Esophagus muscularis mucosa (tissue), 4 donors: ENCODE measurements at regions not wholly inside any gene's neighbourhood (a gene's known extent, or its start where the extent isn't known, plus 50 kb on each side); places are given as distances from the start of the nearest gene placed in this dataset.

ENCODE experiments used
- DNase-seq: peaks from one replicate; pipeline ENCODE4 v3.0.0-alpha.2; 2017; ENCODE audit errors: extremely low spot score
- H3K27ac ChIP-seq, 4 donors: fragments of 200-600 bp; sonication (generic); replicated peaks in 1 of 4; 1 replicate in 3 of 4; 2 replicates in 1 of 4; pipeline ENCODE4 v1.5.1; 2016 to 2019; ENCODE audit warnings: mild to moderate bottlenecking in 1 of 4
- H3K27me3 ChIP-seq, 4 donors: fragments of 200-600 bp; sonication (generic); one replicate each; pipeline versions ENCODE4 v1.5.1 to v1.6.0; 2016 to 2019
- H3K36me3 ChIP-seq, 4 donors: fragments of 200-600 bp; sonication (generic); one replicate each; pipeline ENCODE4 v1.5.1; 2016 to 2019
- H3K4me1 ChIP-seq, 4 donors: fragments of 200-600 bp; sonication (generic); one replicate each; pipeline ENCODE4 v1.5.1; 2016 to 2019
- H3K4me3 ChIP-seq, 4 donors: fragments of 200-600 bp; sonication (generic); 1 replicate in 2 of 4; 2 replicates in 2 of 4; pipeline ENCODE4 v1.5.1; 2016 to 2019; ENCODE audit warnings: mild to moderate bottlenecking in 4 of 4, moderate library complexity in 1 of 4
- H3K9me3 ChIP-seq, 4 donors: fragments of 200-600 bp; sonication (generic); 1 replicate in 3 of 4; 2 replicates in 1 of 4; pipeline ENCODE4 v1.5.1; 2016 to 2019
- EP300 ChIP-seq: sonication (generic); formaldehyde crosslinking; IDR thresholded peaks from one replicate; pipeline ENCODE4 v1.6.1; 2017; ENCODE audit warnings: antibody characterized with exemption
- POLR2A ChIP-seq: fragments of 450-650 bp; IDR thresholded peaks from one replicate; pipeline ENCODE4 v1.6.1; 2017; ENCODE audit warnings: antibody characterized with exemption, moderate library complexity, mild to moderate bottlenecking, low read depth
- POLR2AphosphoS5 ChIP-seq, 2 donors: sonication (generic); formaldehyde crosslinking; IDR thresholded peaks; one replicate each; pipeline ENCODE4 v1.6.1; 2017; ENCODE audit warnings: antibody characterized with exemption in 2 of 2
- WGBS: methylation state at CpG from one replicate; pipeline ENCODE4 v1.1.5; 2018; 5-methylcytosine and 5-hydroxymethylcytosine counted together
- intact Hi-C: fragments of 100-400 bp; cut with DNase I; formaldehyde crosslinking; loops from one replicate; pipeline ENCODE4 v1.15.1; 2023
- TF ChIP-seq, protein P1 (sequence below), 3 experiments: fragments of 200-600 bp in 2 of 3; fragments of 450-650 bp in 1 of 3; sonication (generic) in 2 of 3; IDR thresholded peaks; one replicate each; pipeline ENCODE4 v1.5.1; 2017 to 2019; ENCODE audit warnings: antibody characterized with exemption in 3 of 3, mild to moderate bottlenecking in 2 of 3, moderate library complexity in 1 of 3

DNA sequence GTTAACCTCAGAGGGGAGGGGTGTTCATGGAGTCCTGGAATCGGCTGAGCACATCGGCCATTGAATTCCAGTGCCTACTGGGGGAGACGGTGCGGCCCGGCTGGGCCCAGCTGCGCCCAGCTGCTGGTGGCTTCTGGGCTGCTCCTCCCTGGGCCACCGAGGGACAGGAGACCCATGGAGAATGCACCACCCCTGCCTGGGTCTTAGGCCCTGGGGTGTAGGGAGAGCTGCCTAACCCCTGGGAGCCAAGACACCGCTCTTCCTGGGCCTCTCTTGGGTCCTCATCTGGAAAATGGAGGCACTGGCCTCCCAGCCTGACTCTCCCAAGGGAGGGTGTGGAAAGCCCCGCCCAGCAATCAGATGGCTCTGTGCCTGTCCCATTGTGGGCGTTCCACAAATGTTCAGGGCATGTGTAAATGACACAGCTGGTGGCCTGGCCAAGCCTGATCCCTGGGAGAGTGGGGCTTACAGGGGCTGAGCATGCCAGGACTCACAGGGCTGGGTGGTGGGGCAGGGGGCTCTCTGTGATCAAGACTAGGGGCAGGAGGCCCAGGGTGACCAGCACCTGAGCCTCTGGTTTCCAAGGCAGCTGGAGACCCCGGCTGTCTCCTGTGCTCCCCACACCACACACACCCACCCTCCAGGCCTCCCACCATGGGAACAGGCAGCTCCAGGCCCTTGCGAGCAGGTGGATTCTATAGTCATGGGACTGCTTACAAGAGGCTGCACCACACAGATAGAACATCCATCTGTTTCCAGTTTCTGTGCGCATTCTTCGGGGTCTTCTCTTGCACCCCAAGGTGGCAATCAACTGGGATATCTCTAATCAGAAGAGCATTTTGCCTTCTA is 150.9 kb downstream of the URI1 start:
- Histone ChIP-seq H3K4me1 (no peaks in the 10 kb centered on the region), H3K36me3 (no peaks in the 10 kb centered on the region), H3K27ac (no peak overlapping the region), H3K9me3 (no peaks in the 10 kb centered on the region), H3K4me3 (no peak overlapping the region), H3K27me3 (peaks cover 0 to 9% (median 0%) of the 10 kb centered on the region in 4 donors)
- TF ChIP-seq POLR2AphosphoS5 (IDR thresholded peaks at IDR 0.05) (no peak), POLR2A (no peak), EP300 (no peak)
- TF ChIP-seq, protein P1, sequence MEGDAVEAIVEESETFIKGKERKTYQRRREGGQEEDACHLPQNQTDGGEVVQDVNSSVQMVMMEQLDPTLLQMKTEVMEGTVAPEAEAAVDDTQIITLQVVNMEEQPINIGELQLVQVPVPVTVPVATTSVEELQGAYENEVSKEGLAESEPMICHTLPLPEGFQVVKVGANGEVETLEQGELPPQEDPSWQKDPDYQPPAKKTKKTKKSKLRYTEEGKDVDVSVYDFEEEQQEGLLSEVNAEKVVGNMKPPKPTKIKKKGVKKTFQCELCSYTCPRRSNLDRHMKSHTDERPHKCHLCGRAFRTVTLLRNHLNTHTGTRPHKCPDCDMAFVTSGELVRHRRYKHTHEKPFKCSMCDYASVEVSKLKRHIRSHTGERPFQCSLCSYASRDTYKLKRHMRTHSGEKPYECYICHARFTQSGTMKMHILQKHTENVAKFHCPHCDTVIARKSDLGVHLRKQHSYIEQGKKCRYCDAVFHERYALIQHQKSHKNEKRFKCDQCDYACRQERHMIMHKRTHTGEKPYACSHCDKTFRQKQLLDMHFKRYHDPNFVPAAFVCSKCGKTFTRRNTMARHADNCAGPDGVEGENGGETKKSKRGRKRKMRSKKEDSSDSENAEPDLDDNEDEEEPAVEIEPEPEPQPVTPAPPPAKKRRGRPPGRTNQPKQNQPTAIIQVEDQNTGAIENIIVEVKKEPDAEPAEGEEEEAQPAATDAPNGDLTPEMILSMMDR (IDR thresholded peaks at IDR 0.05) = no peak
- 97% methylated on average over 6 of the region's 14 CpGs for whole genome bisulfite sequencing
- DNase-seq = no peak
- intact Hi-C loops = no loop called here

GRCh38 chr19:30093966-30094755 is 152.1 kb downstream of the URI1 start:
- intact Hi-C loops = no loop called here
- H3K4me1 ChIP-seq = no peaks in the 10 kb centered on the region
- no peaks in the 10 kb centered on the region for H3K36me3 ChIP-seq
- TF ChIP-seq, protein P1 (IDR thresholded peaks at IDR 0.05) = no peak
- TF ChIP-seq EP300 (no peak), POLR2AphosphoS5 (IDR thresholded peaks at IDR 0.05) (no peak), POLR2A (no peak)
- 82% methylated on average over 7 of the region's 9 CpGs for WGBS
- H3K27ac ChIP-seq = no peak overlapping the region
- DNase-seq = no peak
- peaks cover 0 to 9% (median 0%) of the 10 kb centered on the region in 4 donors for H3K27me3 ChIP-seq
- no peaks in the 10 kb centered on the region for H3K9me3 ChIP-seq
- no peak overlapping the region for H3K4me3 ChIP-seq

DNA sequence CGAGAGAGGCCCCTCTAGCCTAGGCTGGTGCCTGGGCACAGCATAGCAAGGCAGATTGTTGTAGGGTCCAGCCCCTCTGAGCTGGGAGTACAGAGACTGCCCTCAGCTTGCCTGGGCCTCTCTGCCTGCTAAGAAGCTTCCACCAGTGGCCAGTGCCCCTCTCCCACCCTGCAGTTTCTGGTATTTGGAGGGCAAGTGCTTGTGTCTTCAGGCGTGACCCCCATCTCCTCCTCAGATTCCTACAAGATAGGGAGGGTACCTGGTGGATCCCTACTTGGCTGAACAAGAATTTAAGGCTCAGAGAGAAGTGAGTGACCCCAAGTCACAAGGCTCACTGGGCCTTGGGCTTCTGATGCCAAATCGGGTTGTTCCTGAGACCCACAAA is 152.7 kb downstream of the URI1 start:
- WGBS = 90% methylated on average over 2 of the region's 3 CpGs

GRCh38 chr19:30095171-30095570 is 153.1 kb downstream of the URI1 start:
- H3K9me3 ChIP-seq = no peaks in the 10 kb centered on the region
- no peaks in the 10 kb centered on the region for H3K4me1 ChIP-seq
- intact Hi-C loops = no loop called here
- no peak for TF ChIP-seq POLR2A
- TF ChIP-seq, protein P1 (IDR thresholded peaks at IDR 0.05) = no peak
- no peak for TF ChIP-seq POLR2AphosphoS5 (IDR thresholded peaks at IDR 0.05)
- TF ChIP-seq EP300 = no peak
- no CpG with 5 or more reads among the region's 3 CpGs for WGBS
- no peak for DNase-seq
- no peak overlapping the region for H3K4me3 ChIP-seq
- no peak overlapping the region for H3K27ac ChIP-seq
- H3K36me3 ChIP-seq = no peaks in the 10 kb centered on the region
- peaks cover 0 to 4% (median 0%) of the 10 kb centered on the region in 4 donors for H3K27me3 ChIP-seq

More for the DNA sequence above, 152.7 kb downstream of the URI1 start:
- DNase-seq = no peak
- intact Hi-C loops = no loop called here
- Histone ChIP-seq H3K27ac (no peak overlapping the region), H3K27me3 (peaks cover 0 to 9% (median 0%) of the 10 kb centered on the region in 4 donors), H3K36me3 (no peaks in the 10 kb centered on the region), H3K9me3 (no peaks in the 10 kb centered on the region), H3K4me1 (no peaks in the 10 kb centered on the region), H3K4me3 (no peak overlapping the region)
- TF ChIP-seq EP300 (no peak), POLR2A (no peak), POLR2AphosphoS5 (IDR thresholded peaks at IDR 0.05) (no peak)
- TF ChIP-seq, protein P1 (IDR thresholded peaks at IDR 0.05) = no peak
